IMR-90 (cell line): ENCODE measurements at regions not wholly inside any gene's neighbourhood (a gene's known extent, or its start where the extent isn't known, plus 50 kb on each side); places are given as distances from the start of the nearest gene placed in this dataset.
A peak's percentile ranks its signal among the peaks of the same experiment; 100 is the strongest.

Source experiments
- ATAC-seq: fragments of 200-7000 bp; cut with Tn5 transposase; 2 replicates; pipeline ENCODE4 v1.9.1; 2020; ENCODE audit warnings: low read depth, mild to moderate bottlenecking, moderate library complexity
- BruUV-seq: library from RNA; stranded (reverse); fragments of 400-500 nt; replicated peaks from 2 replicates; lab custom pipeline; 2021; lab: Mats Ljungman, UMichigan
- CTCF ChIA-PET: fragments of 300-600 bp; formaldehyde crosslinking; extraction: SDS; loops from one replicate; lab custom pipeline; 2021; ENCODE audit warnings: antibody characterized with exemption; lab: Yijun Ruan, JAX
- POLR2A ChIA-PET: fragments of 300-600 bp; sonication (Branson Sonifier 250); formaldehyde crosslinking; loops from one replicate; lab custom pipeline; 2022; ENCODE audit warnings: antibody characterized with exemption; ENCODE audit not compliant: unreplicated experiment; lab: Charles Lee
- DNase-seq: peaks from one replicate; pipeline ENCODE4 v3.0.0; 2013
- H2AFZ ChIP-seq: replicated peaks from 2 replicates; pipeline ENCODE3; 2013; ENCODE audit warnings: low read length, mild to moderate bottlenecking; ENCODE audit not compliant: poor library complexity
- H2AK5ac ChIP-seq: 2 replicates; pipeline ENCODE4 v1.6.1; 2013; ENCODE audit warnings: low read depth, low read length, inconsistent platforms
- H2AK9ac ChIP-seq: replicated peaks from 2 replicates; pipeline ENCODE3; 2013; ENCODE audit warnings: mild to moderate bottlenecking, low read depth, low read length, moderate library complexity; ENCODE audit not compliant: poor library complexity
- H2BK120ac ChIP-seq: 2 replicates; pipeline ENCODE4 v1.6.1; 2013; ENCODE audit warnings: low read depth, low read length, inconsistent platforms
- H2BK15ac ChIP-seq: 3 replicates; pipeline ENCODE4 v1.6.1; 2013; ENCODE audit warnings: low read depth, low read length, inconsistent platforms
- H2BK20ac ChIP-seq: 2 replicates; pipeline ENCODE4 v1.6.1; 2013; ENCODE audit warnings: low read depth, mild to moderate bottlenecking, inconsistent platforms, low read length, moderate library complexity
- H2BK5ac ChIP-seq: 2 replicates; pipeline ENCODE4 v1.6.1; 2013; ENCODE audit warnings: mild to moderate bottlenecking, low read depth, low read length, inconsistent platforms; ENCODE audit not compliant: poor library complexity, severe bottlenecking
- H3K14ac ChIP-seq: replicated peaks from 2 replicates; pipeline ENCODE4 v1.6.1; 2013; ENCODE audit warnings: low read depth, low read length, inconsistent platforms
- H3K18ac ChIP-seq: 2 replicates; pipeline ENCODE4 v1.6.1; 2013; ENCODE audit warnings: low read depth, low read length, control low read depth
- H3K23ac ChIP-seq: 2 replicates; pipeline ENCODE4 v1.6.1; 2013; ENCODE audit warnings: low read depth, low read length, inconsistent platforms
- H3K27ac ChIP-seq: 2 replicates; pipeline ENCODE4 v1.5.1; 2013; ENCODE audit warnings: mild to moderate bottlenecking, control low read depth, low read length; ENCODE audit not compliant: insufficient read depth
- H3K27me3 ChIP-seq: 2 replicates; pipeline ENCODE4 v1.6.1; 2013; ENCODE audit warnings: low read length; ENCODE audit not compliant: control insufficient read depth, insufficient read depth
- H3K36me3 ChIP-seq: 2 replicates; pipeline ENCODE4 v1.6.1; 2013; ENCODE audit warnings: low read length, mixed read lengths; ENCODE audit not compliant: control insufficient read depth, insufficient read depth
- H3K4ac ChIP-seq: 2 replicates; pipeline ENCODE4 v1.6.1; 2013; ENCODE audit warnings: low read depth, low read length, inconsistent platforms
- H3K4me1 ChIP-seq: 2 replicates; pipeline ENCODE4 v1.6.1; 2013; ENCODE audit warnings: low read length, mixed read lengths; ENCODE audit not compliant: control insufficient read depth, insufficient read depth
- H3K4me2 ChIP-seq: 2 replicates; pipeline ENCODE4 v1.6.1; 2013; ENCODE audit warnings: low read depth, mild to moderate bottlenecking, control low read depth, low read length, moderate library complexity
- H3K4me3 ChIP-seq: 2 replicates; pipeline ENCODE4 v1.5.1; 2013; ENCODE audit warnings: low read depth, mild to moderate bottlenecking, control low read depth, low read length, moderate library complexity; ENCODE audit not compliant: insufficient read depth
- H3K56ac ChIP-seq: 2 replicates; pipeline ENCODE4 v1.6.1; 2013; ENCODE audit warnings: low read length, inconsistent platforms; ENCODE audit not compliant: insufficient read depth; ENCODE audit errors: extremely low read depth
- H3K79me1 ChIP-seq, 2 experiments: 2 replicates each; pipeline ENCODE4 v1.6.1; 2013; ENCODE audit warnings: low read length in 2 of 2, inconsistent platforms in 1 of 2, low read depth in 1 of 2
- H3K9ac ChIP-seq: 2 replicates; pipeline ENCODE4 v1.6.1; 2013; ENCODE audit warnings: low read depth, low read length, control low read depth
- H3K9me1 ChIP-seq: 2 replicates; pipeline ENCODE4 v1.6.1; 2013; ENCODE audit warnings: low read length, inconsistent platforms; ENCODE audit not compliant: insufficient read depth
- H3K9me3 ChIP-seq: 2 replicates; pipeline ENCODE4 v1.6.1; 2013; ENCODE audit warnings: low read length; ENCODE audit not compliant: control insufficient read depth, insufficient read depth
- H4K20me1 ChIP-seq: 2 replicates; pipeline ENCODE4 v1.6.1; 2013; ENCODE audit warnings: low read length, inconsistent platforms; ENCODE audit not compliant: insufficient read depth
- H4K5ac ChIP-seq: 2 replicates; pipeline ENCODE4 v1.6.1; 2013; ENCODE audit warnings: mild to moderate bottlenecking, low read depth, low read length, control low read depth
- H4K8ac ChIP-seq, 2 experiments: 2 replicates each; pipeline ENCODE4 v1.6.1; 2013; ENCODE audit warnings: low read depth in 2 of 2, low read length in 2 of 2, control low read depth in 1 of 2, inconsistent platforms in 1 of 2
- H4K91ac ChIP-seq: 2 replicates; pipeline ENCODE4 v1.6.1; 2013; ENCODE audit warnings: low read depth, low read length, inconsistent platforms; ENCODE audit not compliant: insufficient read depth
- BHLHE40 ChIP-seq: fragments of 150-350 bp; IDR thresholded peaks from 2 replicates; pipeline ENCODE4 v1.6.1; 2016; ENCODE audit warnings: mild to moderate bottlenecking, low read depth, low read length
- CTCF ChIP-seq: conservative IDR thresholded peaks from 2 replicates; pipeline ENCODE4 v1.5.1; 2012; ENCODE audit warnings: mild to moderate bottlenecking, low read depth, low read length, improper control_type of control experiment
- RCOR1 ChIP-seq: IDR thresholded peaks from 2 replicates; pipeline ENCODE4 v1.6.1; 2012; ENCODE audit warnings: mild to moderate bottlenecking, low read length, improper control_type of control experiment; ENCODE audit not compliant: insufficient replicate concordance
- SMC3 ChIP-seq: fragments of 150-350 bp; IDR thresholded peaks from 2 replicates; pipeline ENCODE4 v1.6.1; 2016; ENCODE audit warnings: low read depth, mild to moderate bottlenecking, antibody characterized with exemption, low read length, moderate library complexity
- USF2 ChIP-seq: fragments of 150-350 bp; IDR thresholded peaks from 2 replicates; pipeline ENCODE4 v1.6.1; 2017; ENCODE audit warnings: mild to moderate bottlenecking, antibody characterized with exemption, low read length, low read depth
- WGBS, 2 experiments: methylation state at CpG; one replicate each; pipeline versions ENCODE4 v1.1.5 to v1.1.7; 2013; ENCODE audit warnings: missing lambda C conversion rate in 2 of 2; ENCODE audit not compliant: insufficient read length in 1 of 2; ENCODE audit errors: extremely low coverage in 2 of 2; 5-methylcytosine and 5-hydroxymethylcytosine counted together
- dilution Hi-C: fragments of 300-500 bp; cut with HindIII; formaldehyde crosslinking; loops from one replicate; pipeline ENCODE4 v1.14.3; 2018; ENCODE audit warnings: low sequenced_read_pairs; ENCODE audit not compliant: unreplicated experiment
- in situ Hi-C: fragments of 300-500 bp; cut with MboI; formaldehyde crosslinking; loops from 3 replicates; pipeline ENCODE4 v1.14.3; 2019; ENCODE audit warnings: low sequenced_read_pairs, inconsistent platforms, mixed read lengths
- intact Hi-C: fragments of 100-400 bp; cut with micrococcal nuclease; formaldehyde crosslinking; loops from 2 replicates; pipeline ENCODE4 v1.10.0; 2022

GRCh38 chr6:44594481-44594880, 207.0 kb downstream of the CDC5L start:
- TF ChIP-seq BHLHE40, result no peak
- no peak for TF ChIP-seq SMC3
- TF ChIP-seq USF2, result no peak
- no peak for TF ChIP-seq RCOR1
- no peak for TF ChIP-seq CTCF
- Histone ChIP-seq H2AK5ac (no peak overlapping the region), H3K4ac (no peak overlapping the region), H3K27ac (no peak overlapping the region), H3K4me1 (no peaks in the 10 kb centered on the region), H2BK20ac (no peak overlapping the region), H3K79me1 (no peaks in the 10 kb centered on the region), H3K9ac (no peak overlapping the region), H3K18ac (no peak overlapping the region), H4K20me1 (no peaks in the 10 kb centered on the region), H3K4me3 (no peak overlapping the region), H2BK15ac (no peak overlapping the region), H3K4me2 (no peak overlapping the region), H2AK9ac (no peak overlapping the region), H3K56ac (no peak overlapping the region), H3K14ac (no peak overlapping the region), H2AFZ (no peak overlapping the region), H2BK120ac (no peak overlapping the region), H3K23ac (no peak overlapping the region), H3K9me3 (no peaks in the 10 kb centered on the region), H4K5ac (no peak overlapping the region), H3K27me3 (peaks cover 32% of the 10 kb centered on the region), H3K36me3 (no peaks in the 10 kb centered on the region), H2BK5ac (no peak overlapping the region), H4K8ac (no peak overlapping the region), H3K9me1 (no peaks in the 10 kb centered on the region), H4K91ac (no peak overlapping the region)
- in situ Hi-C loops, result no loop called here
- WGBS, 2 experiments, result no CpG with 5 or more reads among the region's 4 CpGs
- intact Hi-C loops, result loop anchor here (5.0 kb wide), 2 partner anchors 117 to 1328 kb away; no protein-coding TSS in a partner anchor
- dilution Hi-C loops, result no loop called here
- no TSS peak for BruUV-seq
- DNase-seq, result no peak
- CTCF ChIA-PET, result no interaction called here
- POLR2A ChIA-PET, result no interaction called here
- peak; percentile 35; the same call in 1 of the 2 replicates for ATAC-seq
